Lower leg skin (tissue), 3 donors: ENCODE measurements at regions not wholly inside any gene's neighbourhood (a gene's known extent, or its start where the extent isn't known, plus 50 kb on each side); places are given as distances from the start of the nearest gene placed in this dataset.

Experiments
- CTCF ChIP-seq, 3 donors: fragments of 450-650 bp; IDR thresholded peaks; one replicate each; pipeline ENCODE4 v1.5.1; 2016; ENCODE audit warnings: antibody characterized with exemption in 3 of 3, mild to moderate bottlenecking in 3 of 3, moderate library complexity in 2 of 3
- POLR2A ChIP-seq, 2 donors: fragments of 450-650 bp; IDR thresholded peaks; one replicate each; pipeline ENCODE4 v1.6.1; 2016 to 2017; ENCODE audit warnings: antibody characterized with exemption in 2 of 2, mild to moderate bottlenecking in 1 of 2, moderate library complexity in 1 of 2

DNA sequence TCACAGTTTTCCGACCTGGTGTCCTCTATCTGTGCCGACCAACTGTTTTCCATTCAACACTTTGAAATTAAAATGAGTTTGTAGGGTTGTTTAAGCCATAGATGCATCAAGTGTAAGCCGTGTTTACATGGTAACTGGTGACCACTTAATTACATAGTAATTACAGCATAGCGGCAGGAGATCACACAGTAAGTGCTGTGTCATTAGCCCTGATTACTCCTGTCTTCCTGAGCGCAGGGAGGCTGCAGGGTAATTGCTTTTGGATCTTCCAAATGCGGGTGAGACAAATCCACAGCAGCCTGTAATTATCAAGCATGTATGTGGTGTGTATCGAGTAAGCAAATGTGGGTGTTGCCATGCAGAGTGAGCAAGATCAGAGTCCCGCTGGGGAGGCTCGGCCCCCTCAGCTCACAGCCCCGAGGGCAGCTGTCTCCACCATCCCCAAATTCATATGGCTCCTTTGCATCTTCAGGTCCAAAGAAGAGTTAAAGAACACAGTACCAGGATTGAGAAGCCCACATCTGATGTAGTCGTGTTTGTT, 71.5 kb upstream of the HDAC4 start:
- TF ChIP-seq CTCF (IDR thresholded peaks at IDR 0.05) (no peak), POLR2A (IDR thresholded peaks at IDR 0.05) (no peak)
